Glutamatergic neuron (in vitro differentiated cells): ENCODE measurements at regions not wholly inside any gene's neighbourhood (a gene's known extent, or its start where the extent isn't known, plus 50 kb on each side); places are given as distances from the start of the nearest gene placed in this dataset.

Experiments
- DNase-seq: peaks from one replicate; pipeline ENCODE4 v3.0.0; 2022
- H3K27ac Mint-ChIP-seq: one replicate; pipeline ENCODE4 v1.8.0; 2020; ENCODE audit warnings: mild to moderate bottlenecking, mixed read lengths, inconsistent platforms; ENCODE audit not compliant: unreplicated experiment
- H3K27me3 Mint-ChIP-seq: one replicate; pipeline ENCODE4 v1.8.0; 2020; ENCODE audit warnings: mild to moderate bottlenecking, moderate library complexity, mixed read lengths, inconsistent platforms; ENCODE audit not compliant: unreplicated experiment
- H3K36me3 Mint-ChIP-seq: one replicate; pipeline ENCODE4 v1.8.0; 2020; ENCODE audit warnings: mild to moderate bottlenecking, mixed read lengths, inconsistent platforms; ENCODE audit not compliant: unreplicated experiment
- H3K4me1 Mint-ChIP-seq: one replicate; pipeline ENCODE4 v1.8.0; 2020; ENCODE audit warnings: mild to moderate bottlenecking, low read depth, mixed read lengths, inconsistent platforms; ENCODE audit not compliant: unreplicated experiment
- H3K4me3 Mint-ChIP-seq: one replicate; pipeline ENCODE4 v1.8.0; 2020; ENCODE audit warnings: mild to moderate bottlenecking, mixed read lengths, inconsistent platforms; ENCODE audit not compliant: unreplicated experiment
- H3K9me3 Mint-ChIP-seq: one replicate; pipeline ENCODE4 v1.8.0; 2020; ENCODE audit warnings: mild to moderate bottlenecking, moderate library complexity, mixed read lengths, inconsistent platforms; ENCODE audit not compliant: unreplicated experiment
- TF ChIP-seq, protein P1 (sequence below): fragments of 200-600 bp; sonication (generic); IDR thresholded peaks from one replicate; pipeline ENCODE4 v1.5.0; 2021; ENCODE audit not compliant: partially characterized antibody, unreplicated experiment

DNA sequence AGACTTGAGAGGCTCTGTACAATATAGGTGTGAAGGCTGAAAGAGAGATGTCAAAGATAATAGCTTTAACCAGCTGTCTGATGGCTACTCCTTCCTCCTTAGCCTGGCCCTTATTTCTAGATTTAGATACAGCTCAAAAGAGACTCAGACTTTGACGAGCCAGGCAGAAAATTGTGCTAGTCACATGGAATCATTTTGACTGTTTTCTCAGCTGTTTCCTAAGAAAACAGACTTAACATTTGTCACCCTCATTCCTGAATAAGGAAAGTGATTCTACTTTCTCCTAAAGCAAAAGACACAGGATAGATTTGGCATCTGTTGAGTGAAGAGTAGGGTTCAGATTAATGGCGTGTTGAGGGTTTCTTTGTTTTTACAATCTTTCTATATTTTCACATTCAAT lies 340.7 kb downstream of the DHX15 start:
- peaks cover 2% of the 10 kb centered on the region for H3K4me1 Mint-ChIP-seq
- no peak overlapping the region for H3K27ac Mint-ChIP-seq
- TF ChIP-seq, protein P1, sequence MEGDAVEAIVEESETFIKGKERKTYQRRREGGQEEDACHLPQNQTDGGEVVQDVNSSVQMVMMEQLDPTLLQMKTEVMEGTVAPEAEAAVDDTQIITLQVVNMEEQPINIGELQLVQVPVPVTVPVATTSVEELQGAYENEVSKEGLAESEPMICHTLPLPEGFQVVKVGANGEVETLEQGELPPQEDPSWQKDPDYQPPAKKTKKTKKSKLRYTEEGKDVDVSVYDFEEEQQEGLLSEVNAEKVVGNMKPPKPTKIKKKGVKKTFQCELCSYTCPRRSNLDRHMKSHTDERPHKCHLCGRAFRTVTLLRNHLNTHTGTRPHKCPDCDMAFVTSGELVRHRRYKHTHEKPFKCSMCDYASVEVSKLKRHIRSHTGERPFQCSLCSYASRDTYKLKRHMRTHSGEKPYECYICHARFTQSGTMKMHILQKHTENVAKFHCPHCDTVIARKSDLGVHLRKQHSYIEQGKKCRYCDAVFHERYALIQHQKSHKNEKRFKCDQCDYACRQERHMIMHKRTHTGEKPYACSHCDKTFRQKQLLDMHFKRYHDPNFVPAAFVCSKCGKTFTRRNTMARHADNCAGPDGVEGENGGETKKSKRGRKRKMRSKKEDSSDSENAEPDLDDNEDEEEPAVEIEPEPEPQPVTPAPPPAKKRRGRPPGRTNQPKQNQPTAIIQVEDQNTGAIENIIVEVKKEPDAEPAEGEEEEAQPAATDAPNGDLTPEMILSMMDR, result no peak
- no peaks in the 10 kb centered on the region for H3K36me3 Mint-ChIP-seq
- no peaks in the 10 kb centered on the region for H3K9me3 Mint-ChIP-seq
- no peak overlapping the region for H3K4me3 Mint-ChIP-seq
- peaks cover under 1% of the 10 kb centered on the region for H3K27me3 Mint-ChIP-seq
- no peak for DNase-seq

- Mint-ChIP-seq H3K4me1 (peaks cover 1% of the 10 kb centered on the region), H3K27ac (no peak overlapping the region), H3K4me3 (no peak overlapping the region), H3K27me3 (no peaks in the 10 kb centered on the region), H3K36me3 (no peaks in the 10 kb centered on the region), H3K9me3 (no peaks in the 10 kb centered on the region)
- TF ChIP-seq, protein P1, result no peak
- DNase-seq, result no peak
Observed at GRCh38 chr4:24241511-24241910, 342.8 kb downstream of the DHX15 start.

DNA sequence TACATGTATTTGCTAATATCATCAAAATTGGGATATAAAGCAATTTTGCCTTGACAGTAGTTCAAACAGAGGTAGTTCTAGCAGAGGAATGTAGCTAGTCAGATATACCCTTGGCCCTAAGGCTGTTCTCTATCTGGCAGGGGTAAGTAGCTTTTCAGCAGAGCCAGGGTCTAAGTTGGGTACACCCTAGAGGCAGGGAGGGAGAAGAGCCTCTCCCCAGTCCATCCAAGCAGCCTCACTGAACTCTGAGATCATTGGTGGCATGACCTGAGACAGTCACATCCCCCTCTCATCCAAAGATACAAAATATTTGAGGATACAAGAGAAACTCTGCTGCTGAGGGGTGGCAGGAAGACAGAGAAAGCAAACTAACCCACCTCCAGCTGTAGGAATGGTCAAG lies 343.7 kb downstream of the DHX15 start:
- Mint-ChIP-seq H3K27me3 (no peaks in the 10 kb centered on the region), H3K36me3 (no peaks in the 10 kb centered on the region), H3K9me3 (no peaks in the 10 kb centered on the region), H3K4me1 (peaks cover 1% of the 10 kb centered on the region), H3K4me3 (no peak overlapping the region), H3K27ac (no peak overlapping the region)
- TF ChIP-seq, protein P1, result no peak
- no peak for DNase-seq

DNA sequence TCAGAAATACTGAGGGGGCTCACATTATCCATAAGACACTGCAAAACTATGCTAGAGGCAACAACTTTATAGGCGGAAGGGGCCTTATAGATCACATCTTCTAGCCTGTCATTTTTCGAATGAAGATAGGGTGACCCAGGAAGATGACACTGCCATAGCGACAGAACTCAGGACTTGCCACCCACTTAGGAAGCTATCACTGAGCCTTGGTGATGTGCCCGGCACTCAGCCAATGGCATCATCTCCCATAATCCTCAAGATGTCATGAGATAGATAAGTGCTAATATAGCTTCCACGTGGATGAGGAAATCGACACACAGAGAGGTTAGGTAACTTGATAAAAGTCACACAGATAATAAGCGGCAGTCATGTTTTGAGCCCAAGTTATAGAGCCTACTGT lies 346.6 kb downstream of the DHX15 start:
- no peaks in the 10 kb centered on the region for H3K27me3 Mint-ChIP-seq
- no peak overlapping the region for H3K27ac Mint-ChIP-seq
- TF ChIP-seq, protein P1, result no peak

DNA sequence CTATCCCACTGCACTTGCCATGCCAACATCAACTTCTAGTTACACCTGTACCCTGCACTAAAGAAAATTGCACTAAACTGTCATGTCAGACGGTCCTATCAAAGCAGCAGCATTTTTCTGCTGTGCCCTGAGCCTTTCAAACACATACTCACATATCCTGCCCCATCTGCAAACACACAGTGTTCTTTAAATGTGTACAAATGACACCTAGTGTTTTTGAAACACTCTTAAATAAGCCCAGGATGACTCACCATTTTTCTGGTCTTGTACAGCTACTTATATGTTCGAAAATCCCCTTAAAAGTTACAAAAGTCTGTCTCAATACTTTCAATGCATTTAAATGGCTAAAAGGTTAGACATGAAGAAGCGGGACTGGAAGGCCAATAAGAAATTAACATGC lies 346.7 kb upstream of the PPARGC1A start:
- Mint-ChIP-seq H3K27ac (no peak overlapping the region), H3K36me3 (no peaks in the 10 kb centered on the region), H3K9me3 (peaks cover 2% of the 10 kb centered on the region), H3K4me3 (no peak overlapping the region), H3K27me3 (no peaks in the 10 kb centered on the region), H3K4me1 (no peaks in the 10 kb centered on the region)
- DNase-seq, result no peak
- TF ChIP-seq, protein P1, result no peak

More for the DNA sequence above, 346.6 kb downstream of the DHX15 start:
- Mint-ChIP-seq H3K9me3 (peaks cover under 1% of the 10 kb centered on the region), H3K4me1 (no peaks in the 10 kb centered on the region), H3K36me3 (no peaks in the 10 kb centered on the region), H3K4me3 (no peak overlapping the region)
- no peak for DNase-seq
